DND-41 (cell line): ENCODE measurements at regions not wholly inside any gene's neighbourhood (a gene's known extent, or its start where the extent isn't known, plus 50 kb on each side); places are given as distances from the start of the nearest gene placed in this dataset.

ENCODE experiments used
- CTCF ChIP-seq: IDR thresholded peaks from 2 replicates; pipeline ENCODE4 v1.5.1; 2012; ENCODE audit warnings: borderline replicate concordance, low read length, moderate library complexity, mild to moderate bottlenecking; ENCODE audit not compliant: poor library complexity, severe bottlenecking; ENCODE audit errors: extremely low read depth
- EZH2 ChIP-seq: IDR thresholded peaks from 3 replicates; pipeline ENCODE4 v1.6.1; 2012; ENCODE audit warnings: borderline replicate concordance, low read depth, mild to moderate bottlenecking, moderate library complexity, low read length, inconsistent platforms; ENCODE audit not compliant: severe bottlenecking

GRCh38 chr12:33703221-33703620 is 263.6 kb upstream of the SYT10 start:
- TF ChIP-seq CTCF (no peak), EZH2 (no peak)
